Activated CD4-positive, alpha-beta T cell treated with anti-CD3 and anti-CD28 coated beads, Interleukin-2, amount 50 U/mL, for 16 hours (primary cell): ENCODE measurements at regions not wholly inside any gene's neighbourhood (a gene's known extent, or its start where the extent isn't known, plus 50 kb on each side); places are given as distances from the start of the nearest gene placed in this dataset.

Experiments used
- DNase-seq: peaks from one replicate; pipeline ENCODE4 v3.0.0-alpha.2; 2020

DNA sequence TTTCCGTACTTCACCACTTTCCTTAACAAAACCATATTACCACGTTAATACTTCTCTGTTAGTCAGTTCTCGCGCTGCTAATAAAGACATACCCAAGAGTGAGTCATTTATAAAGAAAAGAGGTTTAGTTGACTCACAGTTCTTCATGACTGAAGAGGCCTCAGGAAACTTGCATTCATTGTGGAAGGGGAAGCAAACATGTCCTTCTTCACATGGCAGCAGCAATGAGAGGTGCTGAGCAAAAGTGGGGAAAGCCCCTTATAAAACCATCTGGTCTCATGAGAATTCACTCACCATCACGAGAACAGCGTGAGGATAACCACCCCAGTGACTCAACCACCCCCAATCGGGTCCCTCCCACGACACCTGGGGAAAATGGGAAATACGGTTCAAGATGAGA lies 289.8 kb upstream of the CLNK start:
- DNase-seq = peak; percentile 1

DNA sequence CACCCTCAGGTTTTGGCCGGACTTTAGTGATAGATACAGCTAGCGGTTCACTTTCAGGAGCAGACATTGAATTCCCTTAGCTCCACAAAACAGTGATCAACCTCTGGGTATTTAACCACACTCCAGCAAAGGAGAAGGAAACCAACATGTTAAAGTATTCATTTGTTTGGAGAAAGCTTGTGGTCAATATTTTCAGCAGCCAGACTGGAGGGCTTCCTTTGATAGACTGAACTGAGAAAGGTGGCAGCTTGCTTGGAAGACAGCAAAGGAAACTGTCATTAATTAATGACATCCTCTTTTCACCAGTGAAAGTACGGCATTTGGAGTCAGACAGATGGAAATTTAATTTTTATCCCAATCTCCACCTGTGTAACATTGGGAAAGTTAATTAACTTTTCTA lies 289.1 kb upstream of the CLNK start:
- no peak for DNase-seq

DNA sequence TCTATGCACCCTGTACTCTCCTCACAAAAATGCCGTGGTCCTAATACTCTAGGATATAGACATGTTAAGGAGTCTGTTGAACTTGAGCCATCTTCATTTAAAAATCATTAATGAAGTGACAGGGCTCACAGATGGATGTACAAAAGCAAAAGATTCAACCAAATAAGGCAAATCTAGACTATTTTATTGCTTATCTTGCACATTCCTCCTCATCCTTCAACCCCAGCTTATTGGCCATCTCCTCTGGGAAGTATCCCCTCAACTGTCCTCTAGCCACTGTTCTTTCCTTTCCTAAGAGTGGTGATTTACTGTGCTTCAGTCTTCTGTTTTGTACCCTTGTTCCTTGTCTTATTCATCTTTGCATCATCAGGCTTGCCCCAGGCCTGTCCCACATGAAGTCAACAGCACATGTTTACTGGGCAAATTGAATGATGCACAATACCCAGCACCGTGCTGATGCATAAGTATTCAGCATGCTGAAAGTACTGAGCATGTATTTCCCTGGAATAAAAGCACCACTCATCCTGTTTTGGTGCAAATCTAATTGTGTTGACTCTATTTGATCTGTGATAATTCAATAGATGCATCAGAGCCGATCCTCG lies 287.3 kb upstream of the CLNK start:
- DNase-seq = no peak

GRCh38 chr4:10965196-10965595 lies 280.6 kb upstream of the CLNK start:
- no peak for DNase-seq

DNA sequence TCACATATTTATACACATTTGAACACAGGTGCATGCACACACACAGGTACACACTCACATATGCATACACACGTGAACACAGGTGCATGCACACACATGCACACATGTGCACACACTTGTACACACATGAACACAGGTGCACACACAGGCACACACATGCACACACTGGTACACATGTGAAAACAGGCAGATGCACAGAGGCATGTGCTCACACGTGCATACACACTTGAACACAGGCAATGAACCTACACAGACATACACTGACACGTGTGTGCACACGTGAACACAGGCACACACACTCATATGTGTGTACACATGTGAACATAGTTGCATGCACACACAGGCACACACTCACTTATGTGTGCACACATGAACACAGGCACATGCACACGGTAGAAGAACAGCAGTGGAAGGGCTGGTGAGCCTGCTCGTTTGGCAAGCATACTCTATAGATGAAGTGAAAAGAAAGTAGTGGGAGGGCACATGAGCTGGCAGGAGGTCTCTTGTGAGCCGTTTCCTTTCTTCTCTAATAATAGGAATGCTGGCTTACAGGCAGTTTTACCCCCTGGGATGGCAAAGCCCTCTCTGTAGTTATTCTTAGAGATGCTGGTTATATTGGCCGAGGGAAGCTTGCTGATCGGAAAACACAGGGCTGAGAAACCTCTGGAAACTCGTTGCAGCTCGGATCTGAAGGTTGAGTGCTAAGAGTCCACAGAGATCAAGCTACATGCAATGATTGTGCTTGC lies 279.6 kb upstream of the CLNK start:
- no peak for DNase-seq

DNA sequence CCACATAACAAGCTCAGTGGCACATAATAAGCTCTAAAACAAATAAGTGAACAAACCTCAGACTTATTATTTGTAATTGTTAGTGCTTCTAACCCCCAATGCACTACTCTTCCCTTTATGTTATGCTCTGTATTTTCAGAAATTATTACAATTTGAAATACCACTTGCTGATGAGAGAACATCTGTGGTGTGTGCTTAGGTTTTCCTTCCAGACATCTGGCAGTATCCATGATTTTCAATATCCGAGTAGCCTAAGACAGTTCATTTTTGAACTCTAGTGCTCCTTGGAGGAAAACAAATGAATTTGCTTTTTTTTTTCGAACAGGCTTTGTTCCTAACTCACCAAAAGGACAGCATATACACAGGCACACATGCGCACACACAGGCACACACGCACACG lies 278.7 kb upstream of the CLNK start:
- DNase-seq = no peak

- DNase-seq = no peak
These were observed 277.7 kb upstream of the CLNK start for GRCh38 chr4:10962246-10962645.

GRCh38 chr4:10960389-10960788 lies 275.8 kb upstream of the CLNK start:
- DNase-seq = no peak

- DNase-seq = no peak
These were observed 275.0 kb upstream of the CLNK start for GRCh38 chr4:10959586-10959985.

- no peak for DNase-seq
These were observed 273.8 kb upstream of the CLNK start for GRCh38 chr4:10958226-10958856.

GRCh38 chr4:10951306-10951705 lies 266.7 kb upstream of the CLNK start:
- no peak for DNase-seq

DNA sequence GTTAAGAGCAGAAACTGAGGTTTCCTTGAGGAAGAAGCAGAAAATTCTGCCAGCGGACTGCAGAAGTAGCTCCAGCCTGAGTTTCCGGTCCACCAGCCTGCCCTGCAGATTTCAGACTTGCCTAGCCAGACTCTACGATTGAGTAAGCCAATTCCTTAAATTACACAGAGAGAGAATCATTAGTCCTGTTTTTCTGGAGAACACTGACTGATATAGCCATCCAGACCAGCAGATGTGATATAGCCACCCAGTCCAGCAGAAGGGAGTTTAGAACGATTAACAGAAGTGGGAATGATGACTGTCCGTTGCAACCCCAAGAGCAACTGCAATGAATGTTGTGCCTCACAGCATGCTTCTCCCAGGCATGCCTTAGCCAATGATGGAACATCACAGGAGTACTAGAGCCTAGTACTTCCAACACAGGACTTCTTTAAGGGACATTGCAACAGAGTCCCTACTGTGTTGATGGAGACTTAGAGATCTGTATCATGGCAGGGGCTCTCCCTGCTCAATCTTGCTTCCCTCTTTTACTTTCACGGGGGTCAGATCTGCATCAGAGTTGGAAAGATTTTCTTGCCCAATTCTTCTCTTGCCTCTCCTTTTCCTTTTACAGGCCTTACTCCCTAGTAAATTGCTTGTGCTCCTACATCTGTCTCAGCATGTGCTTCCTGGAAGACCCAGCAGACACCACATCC lies 264.6 kb upstream of the CLNK start:
- DNase-seq = no peak

DNA sequence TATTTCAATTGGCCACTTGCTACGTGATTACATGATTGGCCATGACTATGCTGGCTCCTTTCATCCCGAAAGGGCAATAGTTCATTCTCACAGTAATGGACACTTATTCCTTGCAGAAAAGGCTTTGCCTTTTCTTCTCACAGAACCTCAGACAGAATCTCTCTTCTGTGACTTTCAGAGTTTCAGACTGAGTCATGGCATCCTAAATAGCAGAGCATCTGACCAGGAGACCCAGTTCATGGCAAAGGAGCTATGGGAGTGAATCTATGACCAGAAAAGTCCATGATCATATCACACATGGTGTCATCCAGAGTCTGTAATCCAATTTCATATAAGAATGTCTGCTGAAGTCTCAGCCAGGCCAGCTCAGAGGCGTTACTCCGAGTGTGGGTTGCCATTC lies 263.3 kb upstream of the CLNK start:
- no peak for DNase-seq

GRCh38 chr4:10944321-10944720 lies 259.8 kb upstream of the CLNK start:
- no peak for DNase-seq

DNA sequence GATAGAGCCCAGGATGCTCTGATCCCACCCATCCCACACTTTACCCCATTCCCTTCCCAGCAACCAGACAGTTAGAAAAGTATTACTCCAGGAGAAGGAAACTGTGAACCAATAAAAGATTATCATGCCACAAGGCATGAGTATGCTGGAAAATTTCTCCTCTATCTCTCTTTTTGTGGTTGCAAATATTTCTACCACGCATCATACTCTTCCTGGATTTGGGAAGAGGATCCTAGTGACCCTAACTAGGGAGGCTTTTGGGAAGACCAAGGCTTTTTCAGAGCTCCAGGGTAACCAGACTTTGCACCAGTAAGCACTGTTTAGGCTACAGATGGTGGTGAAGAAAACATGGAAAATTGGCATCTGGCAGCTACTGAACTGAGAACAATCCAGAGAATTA lies 257.6 kb upstream of the CLNK start:
- DNase-seq = no peak

GRCh38 chr4:10929818-10930217 lies 245.2 kb upstream of the CLNK start:
- no peak for DNase-seq

DNA sequence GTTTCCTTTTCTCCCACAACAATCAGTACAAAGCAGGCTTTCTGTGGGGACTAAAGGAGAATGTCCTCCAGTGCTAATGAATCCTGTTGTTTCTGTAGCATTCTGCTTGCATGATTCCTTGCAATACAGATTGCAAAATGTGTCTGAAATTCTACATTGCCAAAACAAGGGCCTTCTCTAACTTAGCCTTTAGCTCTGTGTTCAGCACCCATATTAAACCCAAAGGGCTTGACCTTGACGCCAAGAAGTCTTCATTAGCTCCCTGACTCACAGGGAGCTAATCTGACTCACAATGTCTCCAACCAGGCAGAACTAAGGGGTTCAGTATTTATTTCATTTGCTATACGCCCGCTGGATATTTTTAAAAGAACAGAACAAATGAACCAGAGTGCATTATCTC lies 241.4 kb upstream of the CLNK start:
- DNase-seq = no peak

- DNase-seq = no peak
These were observed 239.7 kb upstream of the CLNK start for GRCh38 chr4:10924274-10924673.

- DNase-seq = no peak
These were observed 233.0 kb upstream of the CLNK start for GRCh38 chr4:10917566-10917965.

DNA sequence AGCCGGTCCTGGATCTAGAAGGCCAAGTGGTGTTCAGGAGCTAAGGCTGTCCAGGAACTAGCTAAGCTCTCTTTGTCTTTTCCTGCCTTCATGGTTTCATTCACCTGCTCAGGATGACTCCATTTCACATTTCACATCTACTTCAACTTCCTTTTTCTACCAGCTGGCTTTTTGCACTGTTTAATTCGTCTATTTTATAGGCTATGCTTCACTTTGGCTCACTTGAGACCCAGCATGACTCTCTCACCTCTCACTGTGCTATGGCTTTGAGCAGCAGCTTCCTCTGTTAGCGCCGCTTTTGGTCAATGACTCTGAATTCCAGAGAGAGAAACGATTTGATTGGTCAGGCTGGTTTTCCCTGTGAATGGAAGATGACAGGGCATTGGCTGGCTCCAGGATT lies 213.5 kb upstream of the CLNK start:
- no peak for DNase-seq

- DNase-seq = no peak
These were observed 212.5 kb upstream of the CLNK start for GRCh38 chr4:10897076-10897475.

DNA sequence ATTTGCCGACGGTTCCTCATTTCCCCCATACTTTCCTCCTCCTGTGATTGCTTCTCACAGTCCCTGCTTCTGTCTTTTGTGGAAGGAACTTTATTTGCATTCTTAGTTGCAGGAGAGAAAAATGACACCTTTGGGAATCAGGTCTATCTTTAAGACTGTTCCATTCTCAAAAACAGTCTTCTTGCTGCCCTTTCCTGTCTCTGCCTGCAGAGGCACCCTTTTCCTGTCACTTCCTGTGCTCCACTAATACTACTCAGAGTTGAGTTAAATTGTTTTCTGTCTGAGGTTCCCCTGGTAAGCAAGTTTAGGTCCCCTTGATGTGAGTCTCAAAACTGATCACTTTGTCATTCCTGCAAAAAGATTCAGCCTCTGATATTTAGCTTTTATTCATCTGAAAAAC lies 208.8 kb upstream of the CLNK start:
- no peak for DNase-seq

GRCh38 chr4:10891866-10892265 lies 207.3 kb upstream of the CLNK start:
- no peak for DNase-seq

DNA sequence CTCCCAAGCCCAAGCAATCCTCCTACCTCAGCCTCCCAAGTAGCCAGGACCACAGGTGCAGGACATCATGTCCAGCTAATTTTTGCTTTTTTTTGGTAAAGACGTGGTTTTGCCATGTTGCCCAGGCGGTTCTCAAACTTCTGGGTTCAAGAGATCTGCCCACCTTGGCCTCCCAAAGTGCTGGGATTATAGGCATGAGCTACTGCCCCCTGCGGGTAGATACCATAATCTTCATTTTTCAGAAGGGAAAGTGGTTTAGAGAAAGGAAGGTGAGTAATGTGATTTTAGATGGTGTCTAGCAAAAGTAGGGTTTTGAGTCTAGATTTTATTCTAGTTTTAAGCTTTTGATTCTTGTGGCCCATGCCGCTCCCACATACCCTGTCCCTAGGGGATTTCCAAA lies 205.3 kb upstream of the CLNK start:
- no peak for DNase-seq
